22Rv1 (cell line): ENCODE measurements at regions not wholly inside any gene's neighbourhood (a gene's known extent, or its start where the extent isn't known, plus 50 kb on each side); places are given as distances from the start of the nearest gene placed in this dataset.

ENCODE experiments used
- H3K27ac ChIP-seq: fragments of 450-650 bp; 2 replicates; pipeline ENCODE4 v1.5.1; 2017
- ZFX ChIP-seq: fragments of 450-650 bp; IDR thresholded peaks from 2 replicates; pipeline ENCODE4 v1.6.1; 2017; ENCODE audit warnings: antibody characterized with exemption, borderline replicate concordance
- TF ChIP-seq, protein P1 (sequence below): fragments of 450-650 bp; IDR thresholded peaks from 2 replicates; pipeline ENCODE4 v1.5.1; 2017; ENCODE audit warnings: mild to moderate bottlenecking

DNA sequence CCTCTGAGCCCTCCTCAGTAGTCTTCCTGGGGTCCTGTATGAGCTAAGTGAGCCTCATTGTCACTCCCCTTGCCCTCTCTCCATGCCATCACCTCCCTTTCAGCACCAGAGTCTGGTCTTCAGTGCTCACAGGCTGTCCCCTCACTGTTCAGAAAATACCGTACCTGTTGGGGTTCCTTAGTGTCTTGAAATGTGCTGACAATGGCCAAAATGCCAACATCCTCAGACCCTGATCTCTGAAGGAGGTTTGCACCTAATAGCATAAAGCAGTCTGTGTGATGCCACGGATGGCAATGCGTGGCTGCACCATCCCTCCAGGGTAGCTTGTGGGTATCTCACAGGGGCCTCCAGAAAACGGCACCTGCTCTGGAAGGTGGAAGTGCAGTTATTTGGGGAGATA, 301.0 kb upstream of the TLE3 start:
- TF ChIP-seq, protein P1, sequence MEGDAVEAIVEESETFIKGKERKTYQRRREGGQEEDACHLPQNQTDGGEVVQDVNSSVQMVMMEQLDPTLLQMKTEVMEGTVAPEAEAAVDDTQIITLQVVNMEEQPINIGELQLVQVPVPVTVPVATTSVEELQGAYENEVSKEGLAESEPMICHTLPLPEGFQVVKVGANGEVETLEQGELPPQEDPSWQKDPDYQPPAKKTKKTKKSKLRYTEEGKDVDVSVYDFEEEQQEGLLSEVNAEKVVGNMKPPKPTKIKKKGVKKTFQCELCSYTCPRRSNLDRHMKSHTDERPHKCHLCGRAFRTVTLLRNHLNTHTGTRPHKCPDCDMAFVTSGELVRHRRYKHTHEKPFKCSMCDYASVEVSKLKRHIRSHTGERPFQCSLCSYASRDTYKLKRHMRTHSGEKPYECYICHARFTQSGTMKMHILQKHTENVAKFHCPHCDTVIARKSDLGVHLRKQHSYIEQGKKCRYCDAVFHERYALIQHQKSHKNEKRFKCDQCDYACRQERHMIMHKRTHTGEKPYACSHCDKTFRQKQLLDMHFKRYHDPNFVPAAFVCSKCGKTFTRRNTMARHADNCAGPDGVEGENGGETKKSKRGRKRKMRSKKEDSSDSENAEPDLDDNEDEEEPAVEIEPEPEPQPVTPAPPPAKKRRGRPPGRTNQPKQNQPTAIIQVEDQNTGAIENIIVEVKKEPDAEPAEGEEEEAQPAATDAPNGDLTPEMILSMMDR: no peak
- no peak overlapping the region for H3K27ac ChIP-seq

- TF ChIP-seq, protein P1: no peak
- H3K27ac ChIP-seq: no peak overlapping the region
Observed at GRCh38 chr15:70396807-70397206, 299.1 kb upstream of the TLE3 start.

GRCh38 chr15:70395164-70395563, 297.4 kb upstream of the TLE3 start:
- TF ChIP-seq, protein P1: no peak
- no peak for TF ChIP-seq ZFX
- no peak overlapping the region for H3K27ac ChIP-seq

- no peak overlapping the region for H3K27ac ChIP-seq
- TF ChIP-seq, protein P1: no peak
- no peak for TF ChIP-seq ZFX
Observed at GRCh38 chr15:70390723-70391122, 293.0 kb upstream of the TLE3 start.

DNA sequence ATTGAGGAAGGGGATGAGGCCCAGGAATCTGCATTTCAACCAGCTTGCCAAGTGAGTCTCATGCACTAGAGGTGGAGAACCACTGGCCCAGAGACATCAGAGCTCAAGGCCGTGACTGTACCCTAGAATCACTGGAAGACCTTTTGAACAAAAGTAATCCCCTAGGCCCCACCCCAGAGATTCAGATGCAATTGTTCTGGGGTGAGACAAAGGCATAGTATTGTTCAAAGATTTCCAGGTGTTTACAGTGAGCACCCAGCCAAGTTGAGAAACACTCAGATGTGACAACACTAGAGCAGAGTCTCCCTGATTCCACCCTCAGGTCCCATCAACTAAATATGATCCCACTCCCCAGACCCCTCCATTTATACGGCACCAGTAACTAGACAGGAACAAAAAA, 290.3 kb upstream of the TLE3 start:
- TF ChIP-seq ZFX: no peak
- TF ChIP-seq, protein P1: no peak
- H3K27ac ChIP-seq: no peak overlapping the region

DNA sequence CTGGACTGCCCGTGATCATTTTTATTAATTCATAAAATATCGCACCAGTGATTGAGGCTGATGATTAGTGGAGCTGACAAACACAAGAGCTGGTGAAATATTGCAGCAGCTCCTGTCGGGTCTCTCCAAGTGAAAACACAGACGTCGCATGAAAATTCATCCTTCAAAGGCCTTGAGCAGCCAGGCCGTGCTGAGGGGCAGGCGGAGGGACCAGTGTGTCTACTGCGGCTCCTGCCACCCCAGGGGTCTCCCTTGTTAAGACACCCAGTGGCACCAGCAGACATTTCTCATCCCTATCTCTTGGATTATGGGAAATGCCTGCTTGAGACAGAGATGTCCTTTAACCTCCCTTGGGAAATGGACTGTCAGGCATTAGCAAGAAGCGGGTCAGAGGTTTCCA, 289.4 kb upstream of the TLE3 start:
- no peak for TF ChIP-seq ZFX
- TF ChIP-seq, protein P1: no peak
- H3K27ac ChIP-seq: no peak overlapping the region

DNA sequence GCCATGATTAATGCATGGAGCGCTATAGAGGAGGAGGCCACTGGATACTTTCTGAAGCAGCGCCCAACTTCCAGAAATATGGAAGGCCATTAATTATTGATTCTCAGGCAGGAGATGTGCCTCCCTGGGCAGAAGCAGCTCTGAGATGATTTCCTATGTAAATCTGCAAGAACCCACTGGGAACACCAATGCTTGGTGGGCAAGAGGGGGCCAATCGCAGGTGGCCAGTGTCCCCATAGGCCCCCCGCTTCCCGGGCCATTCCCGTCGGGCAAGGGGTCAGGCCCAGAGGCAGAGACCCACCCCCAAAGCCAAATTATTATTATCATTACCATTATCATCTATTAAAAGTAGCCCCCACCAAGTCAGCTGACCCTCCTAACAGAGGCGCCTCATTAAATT, 288.0 kb upstream of the TLE3 start:
- H3K27ac ChIP-seq: no peak overlapping the region
- TF ChIP-seq, protein P1: no peak
- TF ChIP-seq ZFX: no peak
